LoVo (cell line): ENCODE measurements at regions not wholly inside any gene's neighbourhood (a gene's known extent, or its start where the extent isn't known, plus 50 kb on each side); places are given as distances from the start of the nearest gene placed in this dataset.

Source experiments
- DNase-seq: peaks from one replicate; pipeline ENCODE4 v3.0.0-alpha.2; 2016; ENCODE audit warnings: low spot score

GRCh38 chr9:105921057-105921726 is 226.9 kb downstream of the TMEM38B start:
- no peak for DNase-seq

- no peak for DNase-seq
Observed at GRCh38 chr9:105928416-105928815, 234.1 kb downstream of the TMEM38B start.

GRCh38 chr9:105930011-105930627 is 235.8 kb downstream of the TMEM38B start:
- no peak for DNase-seq

- DNase-seq = no peak
Observed at GRCh38 chr9:105932276-105932675, 237.9 kb downstream of the TMEM38B start.

GRCh38 chr9:105950448-105950847 is 256.1 kb downstream of the TMEM38B start:
- DNase-seq = no peak

- DNase-seq = no peak
Observed at GRCh38 chr9:105950894-105951293, 256.6 kb downstream of the TMEM38B start.

GRCh38 chr9:105954517-105954916 is 260.2 kb downstream of the TMEM38B start:
- DNase-seq = no peak

GRCh38 chr9:105957830-105958229 is 263.5 kb downstream of the TMEM38B start:
- DNase-seq = no peak

GRCh38 chr9:105958587-105958986 is 264.2 kb downstream of the TMEM38B start:
- DNase-seq = no peak

GRCh38 chr9:105959531-105959930 is 265.2 kb downstream of the TMEM38B start:
- no peak for DNase-seq

GRCh38 chr9:105963343-105964099 is 269.2 kb downstream of the TMEM38B start:
- no peak for DNase-seq

- no peak for DNase-seq
Observed at GRCh38 chr9:105964156-105964555, 269.8 kb downstream of the TMEM38B start.

- DNase-seq = no peak
Observed at GRCh38 chr9:105966834-105967233, 272.5 kb downstream of the TMEM38B start.

GRCh38 chr9:105967248-105967647 is 272.9 kb downstream of the TMEM38B start:
- DNase-seq = no peak

- no peak for DNase-seq
Observed at GRCh38 chr9:105967797-105968196, 273.5 kb downstream of the TMEM38B start.

- DNase-seq = no peak
Observed at GRCh38 chr9:105968811-105969466, 274.6 kb downstream of the TMEM38B start.

GRCh38 chr9:105969636-105970035 is 275.3 kb downstream of the TMEM38B start:
- no peak for DNase-seq

- no peak for DNase-seq
Observed at GRCh38 chr9:105971986-105972385, 277.6 kb downstream of the TMEM38B start.

GRCh38 chr9:105972466-105973204 is 278.3 kb downstream of the TMEM38B start:
- no peak for DNase-seq

GRCh38 chr9:105973951-105974351 is 279.6 kb downstream of the TMEM38B start:
- no peak for DNase-seq

GRCh38 chr9:105975886-105976645 is 281.7 kb downstream of the TMEM38B start:
- no peak for DNase-seq
